ENCODE measurements at regions not wholly inside any gene's neighbourhood (a gene's known extent, or its start where the extent isn't known, plus 50 kb on each side); places are given as distances from the start of the nearest gene placed in this dataset.

DNA sequence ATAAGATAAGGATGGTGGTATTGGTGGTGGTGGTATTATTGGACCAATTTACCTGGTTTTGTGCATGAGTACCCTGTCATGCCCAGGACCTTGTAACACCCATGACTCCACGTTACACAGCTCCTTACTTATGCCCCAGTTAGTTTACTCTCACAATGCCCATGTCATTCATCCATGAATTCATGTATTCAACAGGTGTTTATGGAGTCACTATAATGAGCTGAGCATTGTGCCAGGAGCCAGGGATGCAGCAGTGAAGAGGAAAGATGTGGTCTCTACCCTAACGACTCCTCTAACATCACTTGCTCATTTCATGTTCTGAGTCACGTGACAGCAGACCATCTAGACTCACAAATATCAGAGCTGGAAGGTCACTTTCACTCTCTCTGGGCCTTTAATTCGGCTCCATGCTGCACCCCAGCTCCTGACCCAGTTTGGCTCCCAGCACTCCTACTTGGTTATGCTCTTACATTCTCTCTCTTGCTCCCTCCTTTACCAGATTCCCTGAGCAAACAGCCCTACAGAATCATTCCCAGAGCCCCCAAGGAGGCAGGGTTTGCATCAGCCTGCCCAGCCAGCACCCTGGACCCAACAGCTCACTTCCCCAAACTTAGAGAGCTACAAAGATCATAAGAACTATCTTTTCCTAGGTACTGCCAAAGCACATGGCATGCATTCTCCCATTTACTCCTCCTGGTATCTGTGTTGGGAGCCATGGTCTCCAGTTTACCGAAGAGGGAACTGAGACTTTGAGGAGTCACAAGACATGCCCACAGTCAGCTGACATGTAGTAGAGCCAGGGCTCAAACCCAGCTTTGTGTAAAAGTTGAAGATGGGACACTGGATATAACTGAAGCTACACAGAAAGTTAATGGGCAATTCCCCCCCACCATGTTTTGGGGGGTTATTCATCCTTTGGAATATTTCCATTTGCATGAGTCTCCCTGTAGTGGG is 449.9 kb downstream of the LRATD1 start:
- no peak for DNase-seq (ENCODE audit: low read depth, low spot score)

DNA sequence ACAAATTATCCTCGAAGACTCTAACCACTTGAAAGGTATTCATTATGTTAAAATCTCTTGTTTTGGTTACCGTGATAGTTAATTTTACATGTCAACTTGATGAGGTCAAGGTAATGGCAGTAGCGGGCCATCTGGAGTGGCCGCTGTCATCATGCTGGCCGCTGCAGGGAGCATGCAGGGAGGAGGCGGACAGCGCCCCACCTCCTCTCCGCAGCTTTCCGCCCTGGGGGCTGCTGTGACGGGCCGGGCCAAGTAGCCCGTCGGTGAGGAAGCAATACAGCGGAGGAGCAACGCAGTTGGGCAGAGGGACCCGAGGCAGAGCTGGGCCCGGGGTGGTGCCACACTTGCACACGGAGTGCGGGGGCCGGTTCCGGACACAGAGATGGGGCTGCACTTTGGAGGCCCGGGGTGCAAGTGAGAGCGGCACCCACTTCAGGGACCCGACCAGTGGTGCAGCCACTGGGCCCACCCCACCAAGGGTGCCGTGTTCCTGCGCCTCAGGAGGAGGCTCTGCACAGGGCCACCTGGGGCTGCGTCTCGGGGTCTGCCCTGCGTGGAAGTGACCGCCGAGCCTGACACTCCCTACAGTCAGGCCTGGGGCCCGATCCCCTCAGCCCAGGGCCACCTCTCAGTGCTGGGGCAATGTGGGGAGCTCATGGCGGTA is 452.4 kb downstream of the LRATD1 start:
- no peak for DNase-seq (ENCODE audit: low read depth, low spot score)

- no peak for DNase-seq (ENCODE audit: low read depth, low spot score)
Observed at GRCh38 chr2:15092181-15092580, 459.7 kb downstream of the LRATD1 start.

GRCh38 chr2:15092691-15093090 is 460.2 kb downstream of the LRATD1 start:
- no peak for DNase-seq (ENCODE audit: low read depth, low spot score)

GRCh38 chr2:15094161-15094560 is 461.6 kb downstream of the LRATD1 start:
- DNase-seq (ENCODE audit: low read depth, low spot score): no peak

DNA sequence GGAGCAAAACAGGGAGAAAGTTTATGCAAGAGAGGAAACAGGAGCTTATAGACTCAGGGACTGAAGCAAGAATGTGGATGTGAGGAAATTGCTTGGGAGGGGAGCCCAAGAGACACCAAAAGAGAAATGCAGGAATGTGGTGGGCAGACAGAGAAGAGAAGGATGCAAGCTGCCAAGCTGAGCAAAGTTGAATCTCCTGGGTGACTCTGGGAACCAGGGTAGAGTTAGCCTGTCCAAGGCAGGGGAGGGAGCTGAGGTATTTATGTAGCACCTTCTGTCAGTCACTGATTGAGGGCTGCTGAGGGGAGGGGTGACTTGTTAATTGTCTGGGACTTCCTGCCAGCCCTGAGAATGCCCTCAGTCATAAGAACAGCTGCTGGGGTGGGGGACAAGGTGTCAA is 464.3 kb downstream of the NBAS start:
- peak; percentile 54 for DNase-seq (ENCODE audit: low read depth, low spot score)

DNA sequence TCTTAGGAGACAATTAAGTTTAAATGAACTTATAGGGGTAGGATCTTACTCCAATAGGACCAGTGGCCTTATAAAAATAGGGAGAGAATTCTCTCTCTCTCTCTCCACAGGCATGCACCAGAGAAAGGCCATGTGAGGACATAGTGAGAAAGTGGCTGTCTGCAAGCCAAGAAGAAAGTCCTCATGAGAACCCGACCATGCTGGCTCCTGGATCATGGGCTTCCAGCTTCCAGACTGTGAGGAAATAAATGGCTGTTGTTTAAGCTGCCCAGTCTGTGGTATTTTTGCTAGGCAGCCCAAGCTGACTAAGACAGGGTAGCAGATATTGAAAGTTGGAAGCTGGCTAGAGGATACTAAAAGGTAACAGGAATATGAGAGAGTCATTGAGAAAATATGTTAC is 454.0 kb downstream of the NBAS start:
- DNase-seq (ENCODE audit: low read depth, low spot score): no peak

DNA sequence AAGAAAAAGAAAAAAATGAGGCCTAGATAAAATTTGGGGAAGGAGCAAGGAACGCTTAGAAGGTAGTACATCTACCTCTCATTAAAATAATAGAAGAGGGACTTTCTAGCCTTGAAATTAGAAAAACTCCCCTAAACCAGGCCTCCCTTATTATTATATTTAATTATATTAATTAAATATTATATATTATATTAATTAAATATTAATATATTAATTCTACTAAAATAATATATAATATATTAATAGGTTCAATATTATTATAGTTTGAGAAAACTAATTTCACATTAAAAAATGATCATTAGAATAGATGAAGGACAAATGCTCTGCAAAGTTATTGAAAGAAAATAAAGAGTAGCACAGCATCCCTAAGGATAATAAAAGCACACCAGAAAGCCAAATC is 449.4 kb downstream of the NBAS start:
- DNase-seq (ENCODE audit: low read depth, low spot score): no peak

GRCh38 chr2:15112216-15112615 is 448.9 kb downstream of the NBAS start:
- DNase-seq (ENCODE audit: low read depth, low spot score): no peak

DNA sequence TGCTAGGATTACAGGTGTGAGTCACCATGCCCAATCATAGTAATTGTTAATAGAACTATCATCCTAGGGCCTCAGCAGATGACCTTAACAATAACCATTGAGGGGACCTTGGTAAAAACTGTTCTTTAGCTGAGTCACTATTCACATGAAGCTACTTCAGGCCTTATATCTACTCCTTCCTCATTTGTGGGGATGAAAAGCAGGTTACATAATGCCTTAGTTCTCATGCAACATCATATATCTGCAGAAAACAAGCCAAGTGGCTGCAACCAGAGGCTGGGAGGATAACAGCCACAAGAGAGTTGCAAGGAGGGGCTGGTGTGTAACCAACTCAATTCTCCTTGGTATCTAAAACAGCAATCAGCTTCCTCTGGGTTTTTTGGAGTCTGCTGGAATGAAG is 445.4 kb downstream of the NBAS start:
- DNase-seq (ENCODE audit: low read depth, low spot score): no peak

GRCh38 chr2:15116830-15117229 is 444.3 kb downstream of the NBAS start:
- DNase-seq (ENCODE audit: low read depth, low spot score): no peak

Data from iPS DF 19.7 (cell line).